OCI-LY7 (cell line): ENCODE measurements at regions not wholly inside any gene's neighbourhood (a gene's known extent, or its start where the extent isn't known, plus 50 kb on each side); places are given as distances from the start of the nearest gene placed in this dataset.

ENCODE experiments used
- EZH2phosphoT487 ChIP-seq: fragments of 200-600 bp; sonication (generic); IDR thresholded peaks from 2 replicates; pipeline ENCODE4 v1.6.1; 2018; ENCODE audit warnings: low read depth, borderline replicate concordance, mild to moderate bottlenecking, mixed run types, antibody characterized with exemption, low read length, moderate library complexity, mixed read lengths
- TF ChIP-seq, protein P1 (sequence below): fragments of 200-600 bp; sonication (generic); conservative IDR thresholded peaks from 2 replicates; pipeline ENCODE4 v1.5.1; 2014; ENCODE audit warnings: mild to moderate bottlenecking, antibody characterized with exemption, low read length, moderate library complexity, mixed read lengths

DNA sequence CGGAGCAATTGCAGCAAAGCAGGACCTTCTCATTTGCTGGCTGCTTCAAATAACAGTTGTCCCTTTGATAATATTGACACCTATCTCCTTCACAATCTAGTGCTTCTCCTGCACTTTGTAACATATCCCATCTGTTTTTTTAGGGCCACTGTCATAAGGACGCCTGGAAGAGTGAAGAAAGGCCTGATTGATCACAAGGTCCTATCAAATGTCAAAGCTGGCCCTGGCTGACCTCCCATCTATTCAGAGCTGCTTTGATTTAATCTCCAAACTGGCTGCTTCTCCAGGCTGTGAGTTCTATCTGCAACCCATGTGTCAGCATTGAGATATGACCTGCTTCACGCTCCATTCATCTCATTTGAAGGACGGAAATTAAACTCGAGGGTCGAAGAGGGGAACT is 601.2 kb upstream of the KCNMB2 start:
- TF ChIP-seq, protein P1, sequence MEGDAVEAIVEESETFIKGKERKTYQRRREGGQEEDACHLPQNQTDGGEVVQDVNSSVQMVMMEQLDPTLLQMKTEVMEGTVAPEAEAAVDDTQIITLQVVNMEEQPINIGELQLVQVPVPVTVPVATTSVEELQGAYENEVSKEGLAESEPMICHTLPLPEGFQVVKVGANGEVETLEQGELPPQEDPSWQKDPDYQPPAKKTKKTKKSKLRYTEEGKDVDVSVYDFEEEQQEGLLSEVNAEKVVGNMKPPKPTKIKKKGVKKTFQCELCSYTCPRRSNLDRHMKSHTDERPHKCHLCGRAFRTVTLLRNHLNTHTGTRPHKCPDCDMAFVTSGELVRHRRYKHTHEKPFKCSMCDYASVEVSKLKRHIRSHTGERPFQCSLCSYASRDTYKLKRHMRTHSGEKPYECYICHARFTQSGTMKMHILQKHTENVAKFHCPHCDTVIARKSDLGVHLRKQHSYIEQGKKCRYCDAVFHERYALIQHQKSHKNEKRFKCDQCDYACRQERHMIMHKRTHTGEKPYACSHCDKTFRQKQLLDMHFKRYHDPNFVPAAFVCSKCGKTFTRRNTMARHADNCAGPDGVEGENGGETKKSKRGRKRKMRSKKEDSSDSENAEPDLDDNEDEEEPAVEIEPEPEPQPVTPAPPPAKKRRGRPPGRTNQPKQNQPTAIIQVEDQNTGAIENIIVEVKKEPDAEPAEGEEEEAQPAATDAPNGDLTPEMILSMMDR: no peak
- no peak for TF ChIP-seq EZH2phosphoT487
